MM.1S (cell line): ENCODE measurements at regions not wholly inside any gene's neighbourhood (a gene's known extent, or its start where the extent isn't known, plus 50 kb on each side); places are given as distances from the start of the nearest gene placed in this dataset.

Source experiments
- DNase-seq: peaks from one replicate; pipeline ENCODE4 v3.0.0-alpha.2; 2015
- H2AFZ ChIP-seq: fragments of 300-600 bp; sonication (generic); 2 replicates; pipeline ENCODE4 v1.6.0; 2016; ENCODE audit warnings: antibody characterized with exemption, low read length
- H3F3A ChIP-seq: fragments of 300-600 bp; sonication (generic); 2 replicates; pipeline ENCODE4 v1.6.1; 2016; ENCODE audit warnings: mild to moderate bottlenecking, antibody characterized with exemption, low read length, moderate library complexity, mixed read lengths; ENCODE audit not compliant: insufficient read depth
- H3K27ac ChIP-seq: fragments of 300-600 bp; sonication (generic); 2 replicates; pipeline ENCODE4 v1.5.1; 2016; ENCODE audit warnings: mild to moderate bottlenecking, low read length
- H3K27me3 ChIP-seq: fragments of 300-600 bp; sonication (generic); replicated peaks from 2 replicates; pipeline ENCODE4 v1.6.0; 2016; ENCODE audit warnings: low read length; ENCODE audit not compliant: insufficient read depth
- H3K36me3 ChIP-seq: fragments of 300-600 bp; sonication (generic); replicated peaks from 2 replicates; pipeline ENCODE4 v1.6.1; 2016; ENCODE audit warnings: mild to moderate bottlenecking, low read length, mixed read lengths; ENCODE audit not compliant: insufficient read depth
- H3K4me1 ChIP-seq: fragments of 300-600 bp; sonication (generic); 2 replicates; pipeline ENCODE4 v1.6.1; 2016; ENCODE audit warnings: low read length, mixed read lengths
- H3K4me2 ChIP-seq: fragments of 300-600 bp; sonication (generic); 2 replicates; pipeline ENCODE4 v1.6.0; 2016; ENCODE audit warnings: low read depth, low read length
- H3K4me3 ChIP-seq: fragments of 300-600 bp; sonication (generic); 2 replicates; pipeline ENCODE4 v1.5.1; 2016; ENCODE audit warnings: low read length, mixed read lengths
- H3K79me2 ChIP-seq: fragments of 300-600 bp; sonication (generic); 2 replicates; pipeline ENCODE4 v1.6.1; 2016; ENCODE audit warnings: mixed run types, low read length, mixed read lengths
- H3K9ac ChIP-seq: fragments of 300-600 bp; sonication (generic); 2 replicates; pipeline ENCODE4 v1.6.1; 2016; ENCODE audit warnings: low read length, mixed read lengths
- H3K9me2 ChIP-seq: fragments of 300-600 bp; sonication (generic); replicated peaks from 2 replicates; pipeline ENCODE4 v1.6.1; 2016; ENCODE audit warnings: mild to moderate bottlenecking, low read length, mixed read lengths; ENCODE audit not compliant: insufficient read depth
- H3K9me3 ChIP-seq: fragments of 300-600 bp; sonication (generic); replicated peaks from 2 replicates; pipeline ENCODE4 v1.6.1; 2016; ENCODE audit warnings: mild to moderate bottlenecking, low read length, mixed read lengths; ENCODE audit not compliant: insufficient read depth
- H4K20me1 ChIP-seq: fragments of 300-600 bp; sonication (generic); 2 replicates; pipeline ENCODE4 v1.6.1; 2016; ENCODE audit warnings: mild to moderate bottlenecking, low read length, moderate library complexity, mixed read lengths; ENCODE audit not compliant: insufficient read depth
- EZH2 ChIP-seq: fragments of 300-600 bp; sonication (generic); optimal IDR thresholded peaks from 2 replicates; pipeline ENCODE3; 2017; ENCODE audit warnings: low read depth, mild to moderate bottlenecking, antibody characterized with exemption, low read length, mixed read lengths
- EZH2phosphoT487 ChIP-seq: fragments of 300-600 bp; sonication (generic); IDR thresholded peaks from 2 replicates; pipeline ENCODE4 v1.6.1; 2018; ENCODE audit warnings: antibody characterized with exemption, low read length
- TF ChIP-seq, protein P1 (sequence below): fragments of 300-600 bp; sonication (generic); IDR thresholded peaks from 2 replicates; pipeline ENCODE4 v1.5.1; 2016; ENCODE audit warnings: antibody characterized with exemption, low read length, mixed read lengths

DNA sequence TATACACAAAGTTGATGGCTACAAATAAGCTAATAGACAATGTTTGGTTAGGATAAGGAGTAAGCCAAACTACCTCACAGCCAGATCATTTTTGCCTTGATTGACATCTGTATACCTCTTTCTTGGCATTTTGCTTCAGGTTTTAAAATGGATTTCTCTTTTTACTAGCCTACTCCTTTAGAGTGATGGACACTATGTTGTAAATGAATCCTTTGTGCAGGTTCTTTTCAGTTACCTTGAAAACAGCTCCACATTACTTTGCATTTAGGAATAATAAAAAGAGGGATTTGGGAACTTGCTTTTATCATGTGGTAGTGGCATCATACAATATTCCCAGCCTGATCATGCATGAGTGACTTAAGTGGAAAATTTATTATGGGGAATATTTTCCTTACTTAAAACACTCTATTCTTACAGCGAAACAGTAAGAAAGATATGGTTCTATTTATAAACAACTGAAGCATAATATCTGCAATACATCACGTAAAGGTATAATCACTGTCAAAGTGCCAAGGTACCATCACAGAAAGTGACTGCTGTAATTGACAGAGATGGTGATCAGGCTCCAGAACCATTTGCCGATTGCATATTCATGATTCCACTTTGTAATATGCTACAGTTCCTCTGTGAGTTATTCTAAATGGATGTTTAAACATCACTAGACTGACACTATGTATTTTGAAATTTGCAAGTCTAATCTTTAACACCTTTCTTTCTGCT, 327.0 kb downstream of the DMRTA1 start:
- H3K4me1 ChIP-seq, result no peaks in the 10 kb centered on the region
- no peak overlapping the region for H3K4me2 ChIP-seq
- H3K4me3 ChIP-seq, result no peak overlapping the region
- no peaks in the 10 kb centered on the region for H3K79me2 ChIP-seq
- no peaks in the 10 kb centered on the region for H3K36me3 ChIP-seq
- H2AFZ ChIP-seq, result no peak overlapping the region
- TF ChIP-seq, protein P1, sequence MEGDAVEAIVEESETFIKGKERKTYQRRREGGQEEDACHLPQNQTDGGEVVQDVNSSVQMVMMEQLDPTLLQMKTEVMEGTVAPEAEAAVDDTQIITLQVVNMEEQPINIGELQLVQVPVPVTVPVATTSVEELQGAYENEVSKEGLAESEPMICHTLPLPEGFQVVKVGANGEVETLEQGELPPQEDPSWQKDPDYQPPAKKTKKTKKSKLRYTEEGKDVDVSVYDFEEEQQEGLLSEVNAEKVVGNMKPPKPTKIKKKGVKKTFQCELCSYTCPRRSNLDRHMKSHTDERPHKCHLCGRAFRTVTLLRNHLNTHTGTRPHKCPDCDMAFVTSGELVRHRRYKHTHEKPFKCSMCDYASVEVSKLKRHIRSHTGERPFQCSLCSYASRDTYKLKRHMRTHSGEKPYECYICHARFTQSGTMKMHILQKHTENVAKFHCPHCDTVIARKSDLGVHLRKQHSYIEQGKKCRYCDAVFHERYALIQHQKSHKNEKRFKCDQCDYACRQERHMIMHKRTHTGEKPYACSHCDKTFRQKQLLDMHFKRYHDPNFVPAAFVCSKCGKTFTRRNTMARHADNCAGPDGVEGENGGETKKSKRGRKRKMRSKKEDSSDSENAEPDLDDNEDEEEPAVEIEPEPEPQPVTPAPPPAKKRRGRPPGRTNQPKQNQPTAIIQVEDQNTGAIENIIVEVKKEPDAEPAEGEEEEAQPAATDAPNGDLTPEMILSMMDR, result no peak
- TF ChIP-seq EZH2phosphoT487 (no peak), EZH2 (no peak)
- no peak for DNase-seq
- H3K27ac ChIP-seq, result no peak overlapping the region
- no peaks in the 10 kb centered on the region for H4K20me1 ChIP-seq
- H3K9me3 ChIP-seq, result no peaks in the 10 kb centered on the region
- H3K27me3 ChIP-seq, result no peaks in the 10 kb centered on the region
- H3K9ac ChIP-seq, result no peak overlapping the region
- no peaks in the 10 kb centered on the region for H3K9me2 ChIP-seq
- no peaks in the 10 kb centered on the region for H3F3A ChIP-seq

DNA sequence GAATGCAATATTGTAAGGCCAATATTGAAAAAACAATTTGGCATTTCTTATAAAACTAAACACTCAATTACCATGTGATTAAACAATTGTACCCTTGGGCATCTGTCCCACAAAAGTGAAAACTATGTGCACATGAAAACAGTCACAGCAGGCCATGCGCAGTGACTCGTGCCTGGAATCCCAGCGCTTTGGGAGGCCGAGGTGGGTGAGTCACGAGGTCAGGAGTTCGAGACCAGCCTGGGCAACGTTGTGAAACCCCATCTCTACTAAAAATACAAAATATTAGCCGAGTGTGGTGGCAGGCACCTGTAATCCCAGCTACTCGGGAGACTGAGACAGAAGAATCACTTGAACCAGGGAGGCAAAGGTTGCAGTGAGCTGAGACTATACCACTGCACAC, 343.7 kb downstream of the DMRTA1 start:
- H3K4me1 ChIP-seq, result no peaks in the 10 kb centered on the region
- H3F3A ChIP-seq, result no peaks in the 10 kb centered on the region
- H3K9me3 ChIP-seq, result no peaks in the 10 kb centered on the region
- no peak overlapping the region for H3K9ac ChIP-seq
- no peaks in the 10 kb centered on the region for H3K9me2 ChIP-seq
- H3K36me3 ChIP-seq, result no peaks in the 10 kb centered on the region
- H3K4me3 ChIP-seq, result no peak overlapping the region
- no peaks in the 10 kb centered on the region for H4K20me1 ChIP-seq
- H3K27ac ChIP-seq, result no peak overlapping the region
- no peak for DNase-seq
- TF ChIP-seq, protein P1, result no peak
- no peak for TF ChIP-seq EZH2phosphoT487
- H3K4me2 ChIP-seq, result no peak overlapping the region
- H3K79me2 ChIP-seq, result no peaks in the 10 kb centered on the region
- no peaks in the 10 kb centered on the region for H3K27me3 ChIP-seq
- no peak overlapping the region for H2AFZ ChIP-seq

DNA sequence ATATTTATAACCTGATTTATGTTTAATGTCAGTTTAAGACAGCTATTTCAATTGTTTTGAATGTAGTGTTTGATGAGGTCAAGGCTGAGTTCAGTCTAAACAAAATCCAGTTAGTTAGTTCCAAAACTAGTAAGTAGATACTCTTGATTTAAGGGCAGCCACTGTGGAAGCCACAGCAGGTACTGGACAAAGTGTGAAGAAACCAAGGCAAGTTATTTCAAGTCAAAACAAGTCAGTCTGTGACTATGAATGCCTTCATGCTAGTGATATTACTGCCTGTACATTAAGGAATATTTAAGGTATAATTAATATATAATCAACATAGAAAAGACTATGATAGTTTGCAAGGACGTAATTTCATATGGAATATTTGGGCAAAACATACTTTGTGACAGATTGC, 362.3 kb downstream of the DMRTA1 start:
- no peaks in the 10 kb centered on the region for H3K9me2 ChIP-seq
- no peaks in the 10 kb centered on the region for H4K20me1 ChIP-seq
- no peaks in the 10 kb centered on the region for H3F3A ChIP-seq
- no peaks in the 10 kb centered on the region for H3K9me3 ChIP-seq
- no peak overlapping the region for H2AFZ ChIP-seq
- H3K27me3 ChIP-seq, result no peaks in the 10 kb centered on the region
- H3K4me1 ChIP-seq, result no peaks in the 10 kb centered on the region
- H3K4me3 ChIP-seq, result no peak overlapping the region
- no peaks in the 10 kb centered on the region for H3K36me3 ChIP-seq
- H3K79me2 ChIP-seq, result no peaks in the 10 kb centered on the region
- H3K27ac ChIP-seq, result no peak overlapping the region
- H3K4me2 ChIP-seq, result no peak overlapping the region
- H3K9ac ChIP-seq, result no peak overlapping the region
- TF ChIP-seq, protein P1, result no peak
- TF ChIP-seq EZH2phosphoT487, result no peak
- no peak for TF ChIP-seq EZH2
- DNase-seq, result no peak
